MM.1S (cell line): ENCODE measurements at regions not wholly inside any gene's neighbourhood (a gene's known extent, or its start where the extent isn't known, plus 50 kb on each side); places are given as distances from the start of the nearest gene placed in this dataset.

Experiments
- CTCF ChIP-seq: fragments of 300-600 bp; sonication (generic); IDR thresholded peaks from 2 replicates; pipeline ENCODE4 v1.5.1; 2016; ENCODE audit warnings: antibody characterized with exemption, low read length, mixed read lengths
- EZH2 ChIP-seq: fragments of 300-600 bp; sonication (generic); optimal IDR thresholded peaks from 2 replicates; pipeline ENCODE3; 2017; ENCODE audit warnings: low read depth, mild to moderate bottlenecking, antibody characterized with exemption, low read length, mixed read lengths

DNA sequence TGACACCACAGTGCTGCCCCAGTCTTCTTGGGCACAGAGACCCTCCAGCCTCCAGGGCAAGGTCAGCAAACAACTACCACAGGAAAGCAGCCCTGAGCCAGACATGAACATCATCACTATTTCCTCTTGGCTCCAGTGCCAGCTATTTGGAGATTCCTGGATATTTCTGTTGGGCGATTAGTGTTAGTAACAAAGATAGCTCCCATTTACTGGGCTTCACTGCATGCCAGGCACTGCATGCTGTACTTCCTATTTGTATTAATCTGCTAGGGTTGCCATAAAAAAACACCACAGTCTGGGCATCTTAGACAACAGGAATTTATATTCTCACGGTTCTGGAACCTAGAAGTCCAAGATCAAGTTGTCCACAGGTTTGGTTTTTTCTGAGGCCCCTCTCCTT lies 255.1 kb upstream of the STT3B start:
- TF ChIP-seq EZH2 (no peak), CTCF (no peak)
